HG02885 (cell line): ENCODE measurements at regions not wholly inside any gene's neighbourhood (a gene's known extent, or its start where the extent isn't known, plus 50 kb on each side); places are given as distances from the start of the nearest gene placed in this dataset.
"Not testable (repeated sequence)": the region's sequence is repeated elsewhere in the genome, so short reads cannot be mapped to it uniquely, and the experiment has no call there.

Experiments used
- ATAC-seq: cut with Tn5 transposase; IDR thresholded peaks from one replicate; pipeline ENCODE4 v1.9.1; 2021; ENCODE audit warnings: mild to moderate bottlenecking; ENCODE audit not compliant: unreplicated experiment, poor library complexity

DNA sequence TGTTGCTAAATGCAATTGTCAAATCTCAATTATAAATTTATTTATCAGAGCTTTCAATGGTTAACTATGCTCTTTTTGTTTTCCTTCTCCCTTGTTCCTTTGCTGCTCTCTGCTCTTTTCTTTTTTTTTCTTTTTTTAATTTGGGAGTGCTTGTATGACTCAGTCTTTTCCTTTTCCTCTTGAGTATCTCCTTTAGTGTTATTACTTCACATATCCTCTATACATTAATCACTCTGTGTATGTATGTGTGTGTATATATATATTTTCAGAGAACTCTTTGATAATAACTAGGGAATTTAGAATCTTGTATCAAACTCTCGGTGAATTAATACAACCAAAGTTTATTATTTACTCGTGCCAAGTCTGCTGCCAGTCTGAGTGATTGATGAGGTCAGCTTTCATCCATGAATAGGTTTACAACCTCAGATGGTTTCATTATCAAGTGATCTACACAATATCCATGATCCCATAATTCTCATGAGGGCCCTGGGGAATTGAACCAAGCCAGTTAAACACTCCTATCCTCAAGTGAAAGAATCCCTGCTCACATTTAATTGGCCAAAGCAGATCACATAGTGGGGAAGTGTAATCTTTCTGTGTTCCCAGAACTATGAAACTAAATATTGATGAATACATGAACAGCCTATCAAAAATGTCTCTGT is 743.4 kb upstream of the CNTN5 start:
- no peak for ATAC-seq

DNA sequence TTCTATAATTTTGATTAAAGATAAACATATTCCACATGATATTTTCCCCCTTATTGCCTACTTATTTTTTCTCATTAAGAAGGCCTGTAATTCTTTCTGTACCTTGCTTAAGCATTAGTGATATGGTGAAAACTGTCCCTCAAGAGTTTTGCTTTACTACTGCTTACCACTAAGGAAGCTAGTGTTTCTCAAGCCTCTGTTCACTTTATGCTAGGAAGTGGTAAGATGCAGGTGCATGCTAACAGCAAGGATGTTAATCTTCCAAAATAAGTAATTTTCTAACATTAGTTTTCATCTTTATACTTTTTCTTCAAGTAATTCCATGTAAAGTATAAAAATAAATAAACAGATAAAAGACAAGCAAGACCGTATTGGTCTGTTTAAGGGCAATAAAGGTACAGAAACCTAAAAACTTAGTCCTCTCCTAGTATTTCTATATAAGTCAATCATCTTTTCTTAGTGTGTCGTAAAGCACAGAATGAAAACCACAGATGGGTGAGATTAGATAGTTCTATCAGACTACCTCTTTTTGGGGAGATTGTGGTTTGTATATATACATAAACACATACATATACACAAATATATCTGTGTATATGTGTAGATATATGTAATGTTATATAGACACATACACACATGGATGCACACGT is 731.0 kb upstream of the CNTN5 start:
- ATAC-seq: no peak

DNA sequence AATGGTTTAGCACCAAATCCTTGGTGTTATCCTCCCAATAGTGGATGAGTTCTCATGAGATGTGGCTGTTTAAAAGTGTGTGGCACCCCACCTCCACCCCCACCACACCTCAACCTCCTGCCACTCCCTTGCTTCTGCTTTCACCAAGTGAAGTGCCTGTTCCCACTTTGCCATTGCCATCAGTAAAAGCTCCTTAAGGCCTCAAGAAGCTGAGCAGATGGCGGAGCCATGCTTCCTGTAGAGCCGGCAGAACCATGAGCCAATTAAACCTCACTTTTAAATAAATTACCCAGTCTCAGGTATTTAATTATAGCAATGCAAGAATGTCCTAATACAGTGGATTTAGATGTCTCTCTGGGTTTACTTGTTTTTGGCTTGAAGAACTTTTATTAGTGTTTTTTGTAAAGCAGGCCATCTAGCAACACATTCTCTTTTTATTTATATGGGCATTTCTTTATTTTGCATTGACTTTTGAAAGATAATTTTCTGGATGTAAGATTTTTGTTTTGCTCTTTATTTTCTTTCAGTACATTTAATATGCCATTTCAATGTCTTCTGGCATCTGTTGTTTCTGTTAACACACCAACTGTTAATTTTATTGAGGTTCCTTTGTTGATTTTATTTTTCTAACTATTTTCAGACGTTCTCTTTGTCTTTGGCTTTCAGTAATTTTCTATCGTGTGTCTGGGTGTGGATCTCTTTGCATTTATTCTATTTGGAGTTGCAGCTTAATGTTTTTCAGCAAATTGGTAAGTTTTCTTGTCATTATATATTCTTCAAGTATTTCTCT is 724.5 kb upstream of the CNTN5 start:
- no peak for ATAC-seq

DNA sequence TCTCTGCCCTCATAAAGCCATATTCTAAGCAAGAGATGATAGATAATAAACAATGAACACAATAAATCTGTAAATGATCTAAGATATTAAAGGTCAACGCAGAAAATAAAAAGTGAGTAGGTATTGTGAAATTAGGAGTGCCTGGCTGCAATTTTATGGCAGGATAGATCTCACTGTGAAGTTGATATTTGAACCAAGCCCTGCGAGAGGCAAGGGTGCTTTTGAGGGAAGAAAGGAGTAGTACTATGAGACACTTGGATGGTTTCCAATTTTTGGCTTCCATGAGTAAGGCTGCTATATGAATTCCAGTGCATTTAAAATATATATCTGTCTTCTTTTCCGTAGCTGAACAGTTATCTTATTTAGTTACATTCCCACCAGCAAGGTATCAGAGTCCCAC is 720.0 kb upstream of the CNTN5 start:
- no peak for ATAC-seq

DNA sequence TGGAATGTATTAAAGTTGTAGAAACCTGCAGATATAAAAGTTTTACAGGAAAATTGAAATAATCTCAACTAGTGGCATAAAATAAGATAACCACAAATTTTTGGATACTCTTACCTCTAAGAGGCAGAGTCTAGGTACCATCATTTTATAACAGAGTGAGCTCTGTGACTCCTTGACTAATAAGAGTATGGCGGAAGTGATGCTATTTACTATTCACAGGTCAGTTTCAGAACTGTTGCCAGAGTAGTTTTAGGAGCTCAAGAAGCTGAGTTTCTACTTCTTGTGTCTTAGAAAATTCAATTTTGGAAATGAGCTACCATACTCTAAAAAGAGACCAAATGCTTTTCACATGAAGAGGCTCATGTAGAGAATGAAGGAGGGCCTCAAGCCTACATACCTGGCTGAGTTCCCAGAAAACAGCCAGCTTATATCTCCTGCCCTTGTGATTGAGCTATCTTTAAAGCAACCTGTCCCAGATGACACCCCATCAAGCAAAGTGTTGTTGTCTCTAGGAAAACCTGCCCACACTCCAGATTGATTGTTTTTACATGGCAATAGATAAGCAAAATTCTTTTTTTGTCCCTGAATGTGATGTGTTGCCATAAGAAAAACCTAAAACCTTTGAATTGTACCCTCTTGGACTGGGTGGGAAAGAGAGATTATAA is 712.8 kb upstream of the CNTN5 start:
- no peak for ATAC-seq

DNA sequence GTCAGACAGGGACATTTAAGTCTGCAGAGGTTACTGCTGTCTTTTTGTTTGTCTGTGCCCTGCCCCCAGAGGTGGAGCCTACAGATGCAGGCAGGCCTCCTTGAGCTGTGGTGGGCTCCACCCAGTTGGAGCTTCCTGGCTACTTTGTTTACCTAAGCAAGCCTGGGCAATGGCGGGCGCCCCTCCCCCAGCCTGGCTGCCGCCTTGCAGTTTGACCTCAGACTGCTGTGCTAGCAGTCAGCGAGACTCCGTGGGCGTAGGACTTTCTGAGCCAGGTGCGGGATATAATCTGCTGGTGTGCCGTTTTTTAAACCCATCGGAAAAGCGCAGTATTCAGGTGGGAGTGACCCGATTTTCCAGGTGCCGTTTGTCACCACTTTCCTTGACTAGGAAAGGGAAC is 690.4 kb upstream of the CNTN5 start:
- not testable (repeated sequence) for ATAC-seq

DNA sequence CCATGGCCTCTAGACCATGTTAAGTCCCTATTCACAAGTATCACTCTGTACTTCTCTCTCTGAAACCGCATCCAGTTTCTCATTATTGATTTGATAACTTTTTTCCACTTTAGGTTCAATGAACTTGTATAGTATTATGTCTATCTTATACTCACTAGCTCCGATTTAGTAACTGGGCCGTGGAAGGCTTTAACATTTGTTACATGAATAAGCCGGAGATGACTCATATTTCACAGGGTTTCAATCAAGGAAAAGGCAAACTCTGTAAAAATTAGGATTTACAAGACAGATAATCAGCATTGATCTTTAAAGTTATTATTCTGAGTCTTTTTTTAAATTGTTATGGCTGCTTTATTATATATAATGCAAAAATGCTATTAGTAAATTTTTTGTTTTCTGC is 662.2 kb upstream of the CNTN5 start:
- ATAC-seq: no peak

DNA sequence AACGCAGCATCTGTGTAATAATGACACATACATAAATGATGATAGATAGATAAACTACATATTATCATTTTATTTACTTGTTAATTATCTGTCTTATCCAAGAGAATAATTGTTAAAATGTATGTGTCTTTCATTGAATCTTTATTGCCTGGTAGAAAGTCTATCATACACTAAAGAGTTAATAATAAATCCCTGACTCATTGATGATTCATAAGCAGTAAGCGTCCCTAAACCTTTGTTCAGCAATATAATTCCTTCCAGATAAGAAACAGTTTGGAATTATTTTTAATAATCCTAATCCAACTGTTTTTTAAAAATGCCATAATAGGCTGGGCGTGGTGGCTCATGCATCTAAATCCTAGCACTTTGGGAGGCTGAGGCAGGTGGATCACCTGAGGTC is 655.6 kb upstream of the CNTN5 start:
- no peak for ATAC-seq

DNA sequence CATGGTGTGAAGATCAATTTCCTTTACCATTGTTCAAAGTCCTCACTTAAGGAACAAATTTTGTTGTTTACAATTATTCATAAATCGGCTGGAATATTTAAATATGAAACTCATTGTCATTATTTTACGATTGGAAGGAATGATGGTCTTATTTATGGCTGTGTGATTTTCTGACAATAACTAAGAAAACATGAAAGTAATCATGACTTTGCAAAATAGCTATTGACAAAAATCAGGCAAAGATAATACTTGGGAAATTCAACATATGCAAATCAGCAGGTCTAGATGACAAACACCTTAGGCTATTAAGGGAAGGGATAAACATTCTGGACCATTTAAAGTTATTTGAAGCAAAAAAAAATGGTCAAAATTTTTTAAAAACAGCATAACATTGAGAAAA is 654.8 kb upstream of the CNTN5 start:
- ATAC-seq: no peak

DNA sequence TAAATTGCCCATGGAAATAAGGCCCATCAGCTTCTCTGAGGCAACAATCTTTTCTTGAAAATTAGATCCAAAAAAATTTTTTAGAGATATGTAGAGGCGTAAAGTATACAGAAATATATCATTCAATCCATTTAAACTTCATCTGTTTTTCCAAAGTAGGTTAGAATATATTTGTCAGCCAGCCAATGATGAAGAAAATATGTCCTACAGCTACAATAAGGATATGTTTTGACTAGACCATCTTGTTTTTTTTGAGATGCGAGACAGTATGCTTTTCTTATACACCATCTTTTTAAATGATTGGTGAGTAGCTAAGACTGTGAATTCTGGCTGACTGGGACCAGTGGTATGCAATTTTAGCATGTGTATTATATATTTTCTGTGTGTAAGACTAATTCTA is 630.4 kb upstream of the CNTN5 start:
- no peak for ATAC-seq

DNA sequence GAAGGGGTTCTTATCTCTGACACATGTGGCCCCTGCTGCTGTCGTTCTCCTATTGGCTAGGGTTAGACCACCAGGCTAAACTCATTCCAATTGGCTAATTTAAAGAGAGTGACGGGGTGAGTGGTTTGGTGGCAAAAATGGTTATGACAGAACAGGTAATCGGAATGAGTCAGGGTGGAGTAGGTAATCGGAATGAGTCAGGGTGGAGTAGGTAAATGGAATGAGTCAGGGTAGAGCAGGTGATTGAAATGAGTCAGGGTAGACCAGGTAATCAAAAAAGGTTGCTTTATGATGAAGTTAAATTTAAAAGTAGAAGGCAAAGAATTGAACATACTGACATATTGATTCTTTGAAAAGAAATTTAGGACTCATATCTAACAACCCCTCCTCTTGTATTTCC is 626.2 kb upstream of the CNTN5 start:
- ATAC-seq: not testable (repeated sequence)

DNA sequence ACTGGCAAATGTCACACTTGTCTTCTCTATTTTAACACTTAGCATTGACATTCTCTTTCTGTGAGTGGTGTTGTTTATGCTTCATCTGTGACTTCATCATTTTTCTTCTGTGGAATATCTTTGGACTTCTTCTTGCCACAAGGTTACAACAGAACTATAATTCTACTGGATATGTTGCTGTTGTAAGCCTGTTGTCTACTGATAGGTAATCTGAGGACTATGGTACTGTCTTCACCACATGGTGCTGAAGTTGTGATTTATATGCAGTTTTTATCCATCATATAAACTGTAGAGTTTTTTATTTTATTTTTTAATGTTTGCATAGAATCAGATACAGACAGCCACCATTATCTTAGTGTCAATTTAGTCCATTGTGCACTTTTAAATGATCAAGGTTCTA is 622.2 kb upstream of the CNTN5 start:
- no peak for ATAC-seq

DNA sequence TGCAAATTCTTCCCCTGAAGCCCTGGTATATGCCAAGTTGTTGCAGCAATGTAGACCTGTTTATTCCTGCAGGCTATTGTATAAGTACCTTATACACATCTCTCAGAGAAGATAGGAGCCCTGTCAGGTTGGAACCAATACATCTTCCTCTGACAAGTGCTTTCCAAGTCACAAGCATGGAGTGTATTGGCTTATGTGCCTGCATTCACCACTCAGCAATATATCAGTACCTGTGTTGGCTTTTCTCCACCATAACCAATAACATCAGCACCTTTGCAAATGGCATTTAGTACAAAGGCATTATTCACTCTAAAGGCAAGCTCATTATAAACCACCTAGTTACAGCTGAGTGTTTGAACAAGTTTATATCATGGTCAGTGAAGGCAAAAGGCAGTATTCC is 611.7 kb upstream of the CNTN5 start:
- no peak for ATAC-seq

DNA sequence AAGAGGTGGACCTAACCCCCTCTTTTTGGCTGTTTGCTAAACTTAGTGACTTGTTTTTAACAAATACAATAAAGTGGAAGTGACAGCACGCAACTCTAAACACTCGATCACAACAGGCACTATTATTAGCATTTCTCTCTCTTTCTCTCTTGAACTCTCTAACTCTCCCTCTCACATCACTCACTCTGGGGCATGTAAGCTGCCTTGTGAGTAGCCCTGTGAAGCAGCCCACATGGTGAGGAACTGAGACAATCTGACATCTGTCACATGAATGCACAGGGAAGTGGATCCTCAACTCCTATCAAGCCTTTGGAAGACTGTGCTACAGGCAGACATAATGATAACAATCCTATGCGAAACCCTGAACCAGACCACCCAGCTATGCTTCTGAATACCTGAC is 609.0 kb upstream of the CNTN5 start:
- no peak for ATAC-seq

DNA sequence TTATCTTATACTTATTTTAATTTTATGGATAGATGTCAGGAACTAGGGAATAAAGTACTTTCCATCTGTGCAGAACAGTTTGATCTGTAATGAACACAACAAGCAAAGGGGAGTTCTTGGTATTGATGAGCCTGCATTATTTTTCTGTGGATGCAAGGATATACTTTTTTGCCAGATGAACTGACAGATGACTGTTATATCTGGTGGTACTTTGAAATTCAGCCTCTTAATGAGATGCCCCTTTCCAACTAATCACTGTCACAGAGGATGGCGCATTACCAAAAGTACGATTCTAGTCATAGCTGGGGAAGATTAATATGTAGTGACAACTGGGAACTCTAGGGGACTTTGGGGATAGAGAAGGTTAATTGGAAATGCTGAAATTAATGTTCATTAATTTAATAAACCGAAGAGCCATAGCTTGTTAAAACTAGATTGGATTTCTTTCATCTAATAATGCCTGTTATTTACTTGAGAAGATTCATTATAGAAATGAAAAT is 603.4 kb upstream of the CNTN5 start:
- no peak for ATAC-seq

DNA sequence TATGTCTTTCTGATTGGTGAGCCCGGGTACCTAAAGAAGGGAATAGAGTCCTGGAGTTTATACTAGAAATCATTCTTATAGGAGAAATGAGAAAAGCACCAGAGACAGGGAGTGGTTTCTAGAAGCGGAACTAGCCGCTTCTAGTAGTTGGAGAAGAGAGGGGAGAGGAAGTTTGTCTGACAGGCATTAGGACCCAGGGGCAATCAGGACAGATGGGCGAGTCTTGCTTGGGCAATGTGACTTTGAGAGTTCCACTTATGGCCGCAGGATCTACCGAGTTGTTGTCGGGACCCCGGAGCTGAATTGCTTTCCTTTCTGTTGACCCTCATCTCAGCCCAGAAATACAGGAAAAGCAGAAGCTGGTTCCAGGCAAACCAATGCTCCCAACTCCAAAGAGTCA is 596.8 kb upstream of the CNTN5 start:
- no peak for ATAC-seq

DNA sequence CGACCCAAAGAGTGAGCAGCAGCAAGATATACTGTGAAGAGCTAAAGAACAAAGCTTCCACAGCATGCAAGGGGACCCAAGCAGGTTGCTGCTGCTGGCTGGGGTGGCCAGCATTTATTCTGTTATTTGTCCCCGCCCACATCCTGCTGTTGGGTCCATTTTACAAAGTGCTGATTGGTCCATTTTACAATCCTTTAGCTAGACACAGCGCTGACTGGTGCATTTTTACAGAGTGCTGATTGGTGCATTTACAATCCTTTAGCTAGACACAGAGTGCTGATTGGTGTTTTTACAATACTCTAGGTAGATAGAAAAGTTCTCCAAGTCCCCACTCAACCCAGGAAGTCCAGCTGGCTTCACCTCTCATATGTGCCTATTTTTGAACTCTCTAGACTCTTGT is 596.0 kb upstream of the CNTN5 start:
- not testable (repeated sequence) for ATAC-seq

DNA sequence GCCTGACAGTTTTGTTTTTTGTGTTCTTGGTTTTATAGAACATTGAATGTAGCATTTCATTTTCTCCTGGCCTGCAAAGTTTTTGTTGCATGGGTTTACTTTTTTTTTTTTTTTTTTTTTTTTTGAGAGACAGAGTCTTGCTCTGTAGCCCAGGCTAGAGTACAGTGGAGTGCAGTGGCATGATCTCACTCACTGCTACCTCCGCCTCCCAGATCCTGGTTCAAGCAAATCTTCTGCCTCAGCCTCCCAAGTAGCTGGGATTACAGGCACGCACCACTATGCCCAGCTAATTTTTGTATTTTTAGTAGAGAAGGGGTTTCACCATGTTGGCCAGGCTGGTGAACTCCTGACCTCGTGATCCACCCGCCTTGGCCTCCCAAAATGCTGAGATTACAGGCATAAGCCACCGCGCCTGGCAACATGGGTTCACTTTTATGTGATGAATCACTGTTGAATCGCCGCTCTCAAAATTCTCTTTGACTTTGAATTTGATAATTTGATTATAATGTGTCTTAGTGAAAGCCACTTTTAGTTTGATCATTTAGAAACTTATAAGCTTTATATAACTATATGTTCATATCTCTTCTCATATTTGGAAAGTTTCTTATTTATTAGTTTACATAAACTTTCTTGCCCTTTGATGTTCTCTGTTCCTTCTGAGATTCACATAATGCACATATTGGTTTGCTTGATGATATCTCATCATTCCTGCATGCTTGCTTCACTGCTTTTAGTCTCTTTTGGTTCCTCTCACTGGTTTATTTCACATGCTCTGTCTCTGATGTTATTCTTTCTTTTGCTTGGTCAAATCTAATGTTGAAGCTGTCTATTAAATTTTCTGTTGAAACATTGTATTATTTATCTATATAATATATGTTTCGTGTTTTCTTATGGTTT is 589.0 kb upstream of the CNTN5 start:
- ATAC-seq: no peak

DNA sequence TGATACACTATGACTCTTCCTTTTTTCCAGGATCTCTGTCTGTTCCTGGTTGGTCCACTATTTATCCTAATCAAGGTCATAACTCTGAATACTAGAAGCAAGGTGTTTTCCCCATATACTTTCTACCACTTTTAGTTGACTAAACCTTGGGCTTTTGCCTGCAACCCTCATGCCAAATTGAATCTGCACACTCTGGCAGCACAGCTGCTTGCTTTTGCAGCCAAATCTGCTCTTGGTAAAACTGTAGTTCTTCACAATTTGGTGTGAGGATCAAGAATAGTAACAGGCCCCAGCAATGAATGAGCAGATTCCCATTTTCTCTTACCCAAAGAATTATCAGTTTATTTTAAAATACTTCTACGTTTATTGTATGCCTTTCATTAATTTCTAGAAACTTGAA is 586.5 kb upstream of the CNTN5 start:
- ATAC-seq: no peak

DNA sequence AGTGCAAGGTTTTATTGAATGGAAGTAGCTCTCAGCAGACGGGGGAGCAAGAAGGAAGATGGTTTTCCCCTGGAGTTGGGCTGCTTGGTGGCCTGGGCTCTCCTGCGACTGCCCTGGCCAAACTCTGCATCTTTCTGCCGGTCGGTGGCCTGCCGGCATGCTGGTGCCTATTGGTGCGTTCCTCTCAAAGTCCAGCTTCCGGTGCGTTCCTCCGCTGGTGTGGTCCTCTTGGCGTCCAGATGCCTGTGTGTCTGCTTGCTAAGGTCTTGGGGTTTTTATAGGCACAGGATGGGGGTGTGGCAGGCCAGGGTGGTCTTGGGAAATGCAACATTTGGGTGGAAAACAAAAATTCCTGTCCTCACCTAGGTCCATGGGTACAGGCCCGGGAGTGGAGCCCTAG is 567.4 kb upstream of the CNTN5 start:
- no peak for ATAC-seq
